Effector memory CD4-positive, alpha-beta T cell (primary cell): ENCODE measurements at regions not wholly inside any gene's neighbourhood (a gene's known extent, or its start where the extent isn't known, plus 50 kb on each side); places are given as distances from the start of the nearest gene placed in this dataset.

Source experiments
- DNase-seq, 3 donors: peaks; one replicate each; pipeline ENCODE4 v3.0.0-alpha.2; 2020
- H3K27ac ChIP-seq: 2 replicates; pipeline ENCODE4 v1.7.0; 2013; ENCODE audit warnings: mild to moderate bottlenecking, low read length, moderate library complexity; ENCODE audit not compliant: insufficient read depth, poor library complexity, severe bottlenecking
- H3K27me3 ChIP-seq: replicated peaks from 2 replicates; pipeline ENCODE4 v1.7.0; 2013; ENCODE audit warnings: mild to moderate bottlenecking, low read length; ENCODE audit not compliant: insufficient read depth, control insufficient read depth, poor library complexity, severe bottlenecking
- H3K36me3 ChIP-seq: 2 replicates; pipeline ENCODE4 v1.7.0; 2013; ENCODE audit warnings: mild to moderate bottlenecking, low read length, moderate library complexity; ENCODE audit not compliant: control insufficient read depth, insufficient read depth
- H3K4me1 ChIP-seq: 2 replicates; pipeline ENCODE4 v1.7.0; 2013; ENCODE audit warnings: low read length, mild to moderate bottlenecking; ENCODE audit not compliant: control insufficient read depth, insufficient read depth, poor library complexity, severe bottlenecking
- H3K4me3 ChIP-seq: 2 replicates; pipeline ENCODE4 v1.7.0; 2013; ENCODE audit warnings: low read length, low read depth, mild to moderate bottlenecking; ENCODE audit not compliant: insufficient read depth, poor library complexity, severe bottlenecking
- H3K9me3 ChIP-seq: 2 replicates; pipeline ENCODE4 v1.7.0; 2013; ENCODE audit warnings: mild to moderate bottlenecking, low read length, moderate library complexity; ENCODE audit not compliant: control insufficient read depth

- H3K4me3 ChIP-seq = no peak overlapping the region
- no peak overlapping the region for H3K27ac ChIP-seq
- H3K27me3 ChIP-seq = no peaks in the 10 kb centered on the region
- no peaks in the 10 kb centered on the region for H3K9me3 ChIP-seq
- no peaks in the 10 kb centered on the region for H3K36me3 ChIP-seq
- no peaks in the 10 kb centered on the region for H3K4me1 ChIP-seq
- DNase-seq = no peak
These were observed 473.0 kb downstream of the RPS24 start for GRCh38 chr10:78506614-78507013.

GRCh38 chr10:78507510-78508160 is 474.0 kb downstream of the RPS24 start:
- Histone ChIP-seq H3K4me1 (no peaks in the 10 kb centered on the region), H3K9me3 (no peaks in the 10 kb centered on the region), H3K27ac (no peak overlapping the region), H3K27me3 (no peaks in the 10 kb centered on the region), H3K36me3 (no peaks in the 10 kb centered on the region), H3K4me3 (no peak overlapping the region)
- no peak for DNase-seq

GRCh38 chr10:78508955-78509748 is 475.5 kb downstream of the RPS24 start:
- Histone ChIP-seq H3K9me3 (no peaks in the 10 kb centered on the region), H3K36me3 (no peaks in the 10 kb centered on the region), H3K4me3 (no peak overlapping the region), H3K27me3 (no peaks in the 10 kb centered on the region), H3K4me1 (no peaks in the 10 kb centered on the region), H3K27ac (no peak overlapping the region)
- no peak for DNase-seq

GRCh38 chr10:78510566-78511323 is 477.1 kb downstream of the RPS24 start:
- H3K9me3 ChIP-seq = no peaks in the 10 kb centered on the region
- no peak overlapping the region for H3K4me3 ChIP-seq
- H3K27me3 ChIP-seq = no peaks in the 10 kb centered on the region
- H3K4me1 ChIP-seq = no peaks in the 10 kb centered on the region
- H3K36me3 ChIP-seq = no peaks in the 10 kb centered on the region
- H3K27ac ChIP-seq = no peak overlapping the region
- no peak for DNase-seq

GRCh38 chr10:78511324-78512204 is 477.9 kb downstream of the RPS24 start:
- DNase-seq = no peak
- no peaks in the 10 kb centered on the region for H3K27me3 ChIP-seq
- H3K36me3 ChIP-seq = no peaks in the 10 kb centered on the region
- no peaks in the 10 kb centered on the region for H3K9me3 ChIP-seq
- no peak overlapping the region for H3K4me3 ChIP-seq
- no peaks in the 10 kb centered on the region for H3K4me1 ChIP-seq
- no peak overlapping the region for H3K27ac ChIP-seq

GRCh38 chr10:78512205-78512550 is 478.5 kb downstream of the RPS24 start:
- Histone ChIP-seq H3K9me3 (no peaks in the 10 kb centered on the region), H3K4me3 (no peak overlapping the region), H3K4me1 (no peaks in the 10 kb centered on the region), H3K27me3 (no peaks in the 10 kb centered on the region), H3K27ac (no peak overlapping the region), H3K36me3 (no peaks in the 10 kb centered on the region)
- no peak for DNase-seq

- Histone ChIP-seq H3K36me3 (no peaks in the 10 kb centered on the region), H3K9me3 (no peaks in the 10 kb centered on the region), H3K4me1 (no peaks in the 10 kb centered on the region), H3K4me3 (no peak overlapping the region), H3K27ac (no peak overlapping the region), H3K27me3 (no peaks in the 10 kb centered on the region)
- no peak for DNase-seq
These were observed 479.7 kb downstream of the RPS24 start for GRCh38 chr10:78513330-78513729.

- no peak overlapping the region for H3K27ac ChIP-seq
- H3K4me1 ChIP-seq = no peaks in the 10 kb centered on the region
- H3K27me3 ChIP-seq = no peaks in the 10 kb centered on the region
- no peaks in the 10 kb centered on the region for H3K36me3 ChIP-seq
- no peak overlapping the region for H3K4me3 ChIP-seq
- no peaks in the 10 kb centered on the region for H3K9me3 ChIP-seq
- no peak for DNase-seq
These were observed 480.3 kb downstream of the RPS24 start for GRCh38 chr10:78513986-78514385.

GRCh38 chr10:78514459-78514858 is 480.8 kb downstream of the RPS24 start:
- Histone ChIP-seq H3K36me3 (no peaks in the 10 kb centered on the region), H3K27me3 (no peaks in the 10 kb centered on the region), H3K4me1 (no peaks in the 10 kb centered on the region), H3K27ac (no peak overlapping the region), H3K4me3 (no peak overlapping the region), H3K9me3 (no peaks in the 10 kb centered on the region)
- DNase-seq = no peak
